GM13977 (cell line): ENCODE measurements at regions not wholly inside any gene's neighbourhood (a gene's known extent, or its start where the extent isn't known, plus 50 kb on each side); places are given as distances from the start of the nearest gene placed in this dataset.

Experiments used
- DNase-seq: peaks from one replicate; pipeline ENCODE4 v3.0.0; 2012; ENCODE audit warnings: low spot score
- CTCF ChIP-seq: IDR thresholded peaks from 2 replicates; pipeline ENCODE4 v1.5.1; 2012; ENCODE audit warnings: mild to moderate bottlenecking, control low read depth; ENCODE audit not compliant: insufficient read depth; ENCODE audit errors: extremely low read depth, missing control alignments
- in situ Hi-C: fragments of 300-500 bp; cut with MboI; formaldehyde crosslinking; loops from one replicate; pipeline ENCODE4 v1.12.0; 2022; ENCODE audit warnings: low sequenced_read_pairs, low pct_unique_long_range_greater_than_20kb, mixed read lengths, inconsistent platforms; ENCODE audit not compliant: unreplicated experiment

DNA sequence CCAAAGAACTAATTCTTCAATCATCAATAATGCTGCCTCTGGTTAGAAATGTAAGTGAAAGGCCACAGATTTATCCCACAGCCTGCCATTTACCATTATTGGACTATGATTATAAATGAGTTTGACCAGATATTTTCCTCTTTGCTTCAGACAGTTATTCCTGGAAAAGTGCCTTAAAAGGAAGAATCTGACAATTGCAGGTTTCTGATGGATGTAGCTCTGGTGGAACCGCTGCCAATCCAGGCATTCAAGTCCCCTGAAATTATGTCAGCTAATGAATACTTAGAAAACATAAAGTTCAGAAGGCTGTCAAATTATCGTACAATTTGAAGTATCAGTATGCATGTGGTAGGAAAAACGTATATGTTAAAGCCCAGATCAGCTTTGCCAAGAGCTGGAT, 78.2 kb upstream of the NR4A3 start:
- in situ Hi-C loops: no loop called here
- no peak for DNase-seq
- TF ChIP-seq CTCF: no peak

GRCh38 chr9:99744132-99744531, 77.6 kb upstream of the NR4A3 start:
- in situ Hi-C loops: no loop called here
- TF ChIP-seq CTCF: no peak
- DNase-seq: no peak

- TF ChIP-seq CTCF: no peak
- DNase-seq: no peak
- in situ Hi-C loops: no loop called here
These were observed 76.6 kb upstream of the NR4A3 start for GRCh38 chr9:99745085-99745484.

GRCh38 chr9:99746406-99746805, 75.3 kb upstream of the NR4A3 start:
- DNase-seq: no peak
- TF ChIP-seq CTCF: no peak
- in situ Hi-C loops: no loop called here

- no peak for TF ChIP-seq CTCF
- in situ Hi-C loops: no loop called here
- DNase-seq: no peak
These were observed 73.4 kb upstream of the NR4A3 start for GRCh38 chr9:99748266-99748665.

DNA sequence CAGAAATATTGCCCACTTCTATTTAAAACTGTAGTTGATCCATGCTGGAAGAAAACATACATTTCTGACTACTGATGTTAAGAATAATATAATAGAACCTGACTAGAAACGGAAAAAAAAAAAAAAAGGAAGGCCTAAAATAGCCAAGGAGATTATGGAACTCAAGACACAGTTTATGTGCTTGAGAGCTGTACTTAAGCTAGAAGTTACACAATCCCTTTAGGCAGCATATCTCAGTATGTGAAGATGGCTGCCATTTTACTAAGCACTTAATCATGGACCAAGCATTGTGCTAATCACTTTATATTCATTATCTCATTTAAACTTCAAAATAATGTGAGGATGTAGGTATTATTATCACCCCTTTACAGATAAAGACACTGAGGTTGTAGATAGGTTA, 73.0 kb upstream of the NR4A3 start:
- in situ Hi-C loops: no loop called here
- no peak for TF ChIP-seq CTCF
- DNase-seq: no peak

- no peak for TF ChIP-seq CTCF
- in situ Hi-C loops: no loop called here
- no peak for DNase-seq
These were observed 72.0 kb upstream of the NR4A3 start for GRCh38 chr9:99749641-99750040.
